ENCODE measurements at regions not wholly inside any gene's neighbourhood (a gene's known extent, or its start where the extent isn't known, plus 50 kb on each side); places are given as distances from the start of the nearest gene placed in this dataset.

GRCh38 chr4:54440394-54441136 lies 211.5 kb downstream of the PDGFRA start:
- peak; percentile 44 for TF ChIP-seq CTCF (IDR thresholded peaks at IDR 0.05)
- no peak for TF ChIP-seq HOXA7 (CRISPR knock-in tag; IDR thresholded peaks at IDR 0.05)
- peak; percentile 46 to 56 for TF ChIP-seq RAD21 (conservative IDR thresholded peaks at IDR 0.05 in 1 of 2, IDR thresholded peaks at IDR 0.05 in 1 of 2)
- TF ChIP-seq RNF2 (IDR thresholded peaks at IDR 0.05; ENCODE audit: borderline replicate concordance, low read depth): no peak

All from A549 (cell line).